Lower lobe of right lung (tissue), 2 donors: ENCODE measurements at regions not wholly inside any gene's neighbourhood (a gene's known extent, or its start where the extent isn't known, plus 50 kb on each side); places are given as distances from the start of the nearest gene placed in this dataset.

Source experiments
- ATAC-seq, 2 donors: fragments of 200-7000 bp; cut with Tn5 transposase; one replicate each; pipeline ENCODE4 v1.9.1; 2020 to 2022; ENCODE audit warnings: mild to moderate bottlenecking in 2 of 2, moderate library complexity in 2 of 2
- DNase-seq: peaks from one replicate; pipeline ENCODE4 v3.0.0-alpha.2; 2020
- H3K27ac ChIP-seq: fragments of 200-600 bp; one replicate; pipeline ENCODE4 v1.8.0; 2022
- H3K27me3 ChIP-seq: fragments of 200-600 bp; one replicate; pipeline ENCODE4 v1.8.0; 2022; ENCODE audit warnings: low read depth
- H3K36me3 ChIP-seq: fragments of 200-600 bp; one replicate; pipeline ENCODE4 v1.8.0; 2022; ENCODE audit warnings: mild to moderate bottlenecking
- H3K4me1 ChIP-seq: fragments of 200-600 bp; one replicate; pipeline ENCODE4 v1.8.0; 2022
- H3K4me3 ChIP-seq: fragments of 200-600 bp; one replicate; pipeline ENCODE4 v1.8.0; 2022; ENCODE audit warnings: mild to moderate bottlenecking
- H3K9me3 ChIP-seq: fragments of 200-600 bp; one replicate; pipeline ENCODE4 v1.8.0; 2022
- intact Hi-C: fragments of 100-400 bp; cut with DNase I; formaldehyde crosslinking; loops from one replicate; pipeline ENCODE4 v1.11.0; 2022
- TF ChIP-seq, protein P1 (sequence below): fragments of 200-600 bp; IDR thresholded peaks from one replicate; pipeline ENCODE4 v1.8.0; 2022; ENCODE audit warnings: antibody characterized with exemption, mild to moderate bottlenecking
- donor health status: DM: no; HTN: yes; CAD: no; lungs with severe emphysema.

DNA sequence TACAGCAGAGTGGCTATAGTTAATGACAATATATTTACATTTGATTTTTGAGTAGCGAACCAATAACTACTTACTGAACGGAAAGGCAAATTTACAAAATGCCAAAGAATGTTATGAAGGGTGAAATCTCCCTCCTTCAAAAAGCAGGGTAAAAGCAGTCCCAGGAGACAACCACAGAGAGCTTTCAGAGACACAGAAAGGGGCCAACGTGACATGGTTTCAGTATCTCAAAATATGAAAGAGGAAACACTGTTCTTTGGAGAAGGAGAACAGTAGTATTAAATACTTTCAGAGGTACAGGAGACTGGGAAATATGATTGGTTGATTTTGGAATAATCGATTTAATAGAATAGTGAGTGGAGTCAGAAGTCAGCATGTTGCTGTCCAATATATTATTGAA, 52.3 kb upstream of the ROBO1 start:
- Histone ChIP-seq H3K36me3 (no peaks in the 10 kb centered on the region), H3K27me3 (no peaks in the 10 kb centered on the region), H3K27ac (no peak overlapping the region), H3K9me3 (peaks cover 7% of the 10 kb centered on the region), H3K4me1 (no peaks in the 10 kb centered on the region), H3K4me3 (no peak overlapping the region)
- no peak for ATAC-seq
- intact Hi-C loops, result no loop called here
- TF ChIP-seq, protein P1, sequence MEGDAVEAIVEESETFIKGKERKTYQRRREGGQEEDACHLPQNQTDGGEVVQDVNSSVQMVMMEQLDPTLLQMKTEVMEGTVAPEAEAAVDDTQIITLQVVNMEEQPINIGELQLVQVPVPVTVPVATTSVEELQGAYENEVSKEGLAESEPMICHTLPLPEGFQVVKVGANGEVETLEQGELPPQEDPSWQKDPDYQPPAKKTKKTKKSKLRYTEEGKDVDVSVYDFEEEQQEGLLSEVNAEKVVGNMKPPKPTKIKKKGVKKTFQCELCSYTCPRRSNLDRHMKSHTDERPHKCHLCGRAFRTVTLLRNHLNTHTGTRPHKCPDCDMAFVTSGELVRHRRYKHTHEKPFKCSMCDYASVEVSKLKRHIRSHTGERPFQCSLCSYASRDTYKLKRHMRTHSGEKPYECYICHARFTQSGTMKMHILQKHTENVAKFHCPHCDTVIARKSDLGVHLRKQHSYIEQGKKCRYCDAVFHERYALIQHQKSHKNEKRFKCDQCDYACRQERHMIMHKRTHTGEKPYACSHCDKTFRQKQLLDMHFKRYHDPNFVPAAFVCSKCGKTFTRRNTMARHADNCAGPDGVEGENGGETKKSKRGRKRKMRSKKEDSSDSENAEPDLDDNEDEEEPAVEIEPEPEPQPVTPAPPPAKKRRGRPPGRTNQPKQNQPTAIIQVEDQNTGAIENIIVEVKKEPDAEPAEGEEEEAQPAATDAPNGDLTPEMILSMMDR, result no peak
- DNase-seq, result no peak

DNA sequence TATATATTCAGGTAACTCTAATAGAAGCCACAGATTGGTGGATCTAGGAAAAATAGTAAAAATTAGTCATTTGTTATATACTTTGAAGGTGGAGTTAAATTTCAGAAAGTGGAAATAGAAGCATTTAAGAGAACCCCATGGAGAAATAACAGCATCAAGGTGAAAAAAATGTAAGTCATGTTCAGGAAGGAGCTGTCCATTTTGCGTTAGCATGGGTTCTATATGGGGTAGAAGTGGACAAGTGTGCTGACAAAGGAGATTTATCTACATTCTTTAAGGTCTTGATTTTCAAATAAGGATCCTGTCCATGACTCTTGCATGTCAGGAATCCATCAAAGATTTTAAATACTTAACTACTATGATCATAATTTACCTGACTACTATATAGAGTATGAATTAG, 50.2 kb upstream of the ROBO1 start:
- intact Hi-C loops, result no loop called here
- ATAC-seq, result no peak

More for the DNA sequence above, 50.2 kb upstream of the ROBO1 start:
- TF ChIP-seq, protein P1, result no peak
- no peak for DNase-seq
- no peaks in the 10 kb centered on the region for H3K27me3 ChIP-seq
- H3K9me3 ChIP-seq, result peaks cover 9% of the 10 kb centered on the region
- H3K4me3 ChIP-seq, result no peak overlapping the region
- H3K4me1 ChIP-seq, result no peaks in the 10 kb centered on the region
- H3K36me3 ChIP-seq, result no peaks in the 10 kb centered on the region
- no peak overlapping the region for H3K27ac ChIP-seq
